ENCODE measurements at regions not wholly inside any gene's neighbourhood (a gene's known extent, or its start where the extent isn't known, plus 50 kb on each side); places are given as distances from the start of the nearest gene placed in this dataset.

DNA sequence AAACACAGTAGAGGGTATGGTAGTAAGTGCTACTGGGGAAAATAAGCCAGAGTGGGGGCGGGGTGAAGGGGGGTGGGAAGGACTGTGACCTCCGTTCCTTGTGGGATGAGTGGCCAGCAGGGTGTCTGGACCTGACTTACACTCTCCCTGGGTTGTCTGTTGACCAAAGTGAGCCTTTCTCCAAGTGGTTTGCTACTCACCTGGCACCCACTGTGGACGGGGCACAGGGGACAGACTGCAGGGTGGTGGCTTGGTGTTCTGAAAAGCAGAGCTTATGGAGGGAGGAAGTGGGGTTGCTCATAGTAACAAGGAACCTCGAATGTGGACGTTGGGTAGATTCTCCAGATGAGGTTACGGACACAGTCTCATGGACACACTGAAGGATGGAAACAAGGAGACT lies 94.4 kb upstream of the VRK1 start:
- no peak overlapping the region for H3K4me2 ChIP-seq (ENCODE audit: extremely low read depth, insufficient read depth, low read length)
- H2AFZ ChIP-seq (ENCODE audit: low read length) = no peak overlapping the region
- no peak overlapping the region for H3K27ac ChIP-seq (ENCODE audit: insufficient read depth, low read length)
- H3K79me2 ChIP-seq (ENCODE audit: control insufficient read depth, insufficient read depth, low read length) = no peaks in the 10 kb centered on the region
- H3K9me3 ChIP-seq (ENCODE audit: control insufficient read depth, insufficient read depth, low read depth, low read length) = no peaks in the 10 kb centered on the region
- DNase-seq (ENCODE audit: low read depth in 2 of 2) = no peak
- TF ChIP-seq EZH2 (IDR thresholded peaks at IDR 0.05; ENCODE audit: low read length, missing control alignments) = no peak
- TF ChIP-seq, protein P1, sequence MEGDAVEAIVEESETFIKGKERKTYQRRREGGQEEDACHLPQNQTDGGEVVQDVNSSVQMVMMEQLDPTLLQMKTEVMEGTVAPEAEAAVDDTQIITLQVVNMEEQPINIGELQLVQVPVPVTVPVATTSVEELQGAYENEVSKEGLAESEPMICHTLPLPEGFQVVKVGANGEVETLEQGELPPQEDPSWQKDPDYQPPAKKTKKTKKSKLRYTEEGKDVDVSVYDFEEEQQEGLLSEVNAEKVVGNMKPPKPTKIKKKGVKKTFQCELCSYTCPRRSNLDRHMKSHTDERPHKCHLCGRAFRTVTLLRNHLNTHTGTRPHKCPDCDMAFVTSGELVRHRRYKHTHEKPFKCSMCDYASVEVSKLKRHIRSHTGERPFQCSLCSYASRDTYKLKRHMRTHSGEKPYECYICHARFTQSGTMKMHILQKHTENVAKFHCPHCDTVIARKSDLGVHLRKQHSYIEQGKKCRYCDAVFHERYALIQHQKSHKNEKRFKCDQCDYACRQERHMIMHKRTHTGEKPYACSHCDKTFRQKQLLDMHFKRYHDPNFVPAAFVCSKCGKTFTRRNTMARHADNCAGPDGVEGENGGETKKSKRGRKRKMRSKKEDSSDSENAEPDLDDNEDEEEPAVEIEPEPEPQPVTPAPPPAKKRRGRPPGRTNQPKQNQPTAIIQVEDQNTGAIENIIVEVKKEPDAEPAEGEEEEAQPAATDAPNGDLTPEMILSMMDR (conservative IDR thresholded peaks at IDR 0.05 in 1 of 2, IDR thresholded peaks at IDR 0.05 in 1 of 2; ENCODE audit: low read depth in 1 of 2, low read length in 2 of 2) = no peak
- no peaks in the 10 kb centered on the region for H3K36me3 ChIP-seq (ENCODE audit: control insufficient read depth, insufficient read depth, low read length)
- H4K20me1 ChIP-seq (ENCODE audit: control insufficient read depth, extremely low read depth, insufficient read depth, low read length) = no peaks in the 10 kb centered on the region
- H3K27me3 ChIP-seq (ENCODE audit: control insufficient read depth, insufficient read depth, low read length) = no peaks in the 10 kb centered on the region
- no peak overlapping the region for H3K9ac ChIP-seq (ENCODE audit: insufficient read depth, low read length)
- H3K4me3 ChIP-seq (replicated peaks in 1 of 4; ENCODE audit: control extremely low read depth in 1 of 4, insufficient read depth in 1 of 4, low read depth in 3 of 4, low read length in 4 of 4) = no peak overlapping the region
- no peaks in the 10 kb centered on the region for H3K4me1 ChIP-seq (ENCODE audit: control insufficient read depth, extremely low read depth, insufficient read depth, low read length)

DNA sequence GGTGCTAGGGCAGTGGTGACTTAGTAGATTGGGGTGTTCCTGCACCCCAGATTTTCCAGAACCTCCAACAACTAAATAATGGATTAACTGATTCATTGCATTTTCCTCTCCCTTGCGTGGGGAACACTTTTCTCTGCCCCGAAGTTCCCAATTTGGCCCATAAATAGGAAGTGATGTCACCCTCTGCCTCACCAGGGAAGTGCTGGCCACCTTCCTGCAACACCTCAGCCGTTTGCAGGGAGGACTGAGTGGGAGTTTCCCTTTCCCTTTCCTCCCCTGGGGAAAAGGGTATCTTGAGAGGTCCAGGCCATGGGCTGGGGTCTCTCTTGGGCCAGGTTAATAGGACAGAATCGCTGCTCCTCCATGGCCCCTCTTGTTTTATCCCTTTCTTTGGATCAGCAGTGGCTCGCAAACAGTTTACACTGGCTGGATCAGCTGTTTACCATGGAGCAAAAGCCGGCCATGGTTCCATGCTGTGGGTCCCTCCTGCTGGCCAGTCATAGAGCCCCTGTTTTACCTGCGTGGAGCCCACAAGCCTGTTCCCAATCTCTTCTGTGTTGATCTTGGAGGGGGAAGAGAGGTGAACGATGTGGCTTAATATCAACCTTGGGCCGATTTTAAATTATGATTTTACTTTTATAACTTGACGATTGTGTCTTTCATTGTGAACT lies 91.6 kb upstream of the VRK1 start:
- H3K9me3 ChIP-seq (ENCODE audit: control insufficient read depth, insufficient read depth, low read depth, low read length) = no peaks in the 10 kb centered on the region
- no peak overlapping the region for H3K4me3 ChIP-seq (replicated peaks in 1 of 4; ENCODE audit: control extremely low read depth in 1 of 4, insufficient read depth in 1 of 4, low read depth in 3 of 4, low read length in 4 of 4)

DNA sequence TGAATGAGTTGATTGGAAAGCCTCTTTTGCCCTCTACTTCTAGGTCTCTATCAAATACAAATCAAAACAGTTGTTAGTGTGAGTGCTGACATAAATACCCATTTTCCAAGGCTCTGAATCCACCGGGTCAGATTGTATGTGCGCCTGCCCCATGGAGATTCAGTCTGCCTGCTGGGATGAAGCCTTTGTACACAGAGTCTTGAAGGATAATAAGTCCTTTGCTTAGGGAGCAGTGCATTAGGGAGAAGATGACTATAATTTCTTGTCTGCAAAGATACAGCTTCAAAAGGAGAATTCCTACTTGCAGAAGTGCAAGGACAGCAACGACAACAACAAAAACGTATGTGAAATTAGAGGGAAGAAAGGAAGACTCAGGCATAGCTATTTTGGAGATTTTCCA lies 90.3 kb upstream of the VRK1 start:
- Histone ChIP-seq H3K36me3 (ENCODE audit: control insufficient read depth, insufficient read depth, low read length) (no peaks in the 10 kb centered on the region), H3K9me3 (ENCODE audit: control insufficient read depth, insufficient read depth, low read depth, low read length) (no peaks in the 10 kb centered on the region), H3K27me3 (ENCODE audit: control insufficient read depth, insufficient read depth, low read length) (no peaks in the 10 kb centered on the region), H3K4me1 (ENCODE audit: control insufficient read depth, extremely low read depth, insufficient read depth, low read length) (no peaks in the 10 kb centered on the region), H3K4me3 (replicated peaks in 1 of 4; ENCODE audit: control extremely low read depth in 1 of 4, insufficient read depth in 1 of 4, low read depth in 3 of 4, low read length in 4 of 4) (no peak overlapping the region), H2AFZ (ENCODE audit: low read length) (no peak overlapping the region), H3K27ac (ENCODE audit: insufficient read depth, low read length) (no peak overlapping the region), H4K20me1 (ENCODE audit: control insufficient read depth, extremely low read depth, insufficient read depth, low read length) (no peaks in the 10 kb centered on the region), H3K79me2 (ENCODE audit: control insufficient read depth, insufficient read depth, low read length) (no peaks in the 10 kb centered on the region), H3K9ac (ENCODE audit: insufficient read depth, low read length) (no peak overlapping the region), H3K4me2 (ENCODE audit: extremely low read depth, insufficient read depth, low read length) (no peak overlapping the region)
- DNase-seq (ENCODE audit: low read depth in 2 of 2) = no peak
- TF ChIP-seq, protein P1 (conservative IDR thresholded peaks at IDR 0.05 in 1 of 2, IDR thresholded peaks at IDR 0.05 in 1 of 2; ENCODE audit: low read depth in 1 of 2, low read length in 2 of 2) = no peak
- no peak for TF ChIP-seq EZH2 (IDR thresholded peaks at IDR 0.05; ENCODE audit: low read length, missing control alignments)

More for the DNA sequence above, 91.6 kb upstream of the VRK1 start:
- no peak for TF ChIP-seq EZH2 (IDR thresholded peaks at IDR 0.05; ENCODE audit: low read length, missing control alignments)
- TF ChIP-seq, protein P1 (conservative IDR thresholded peaks at IDR 0.05 in 1 of 2, IDR thresholded peaks at IDR 0.05 in 1 of 2; ENCODE audit: low read depth in 1 of 2, low read length in 2 of 2) = no peak
- no peaks in the 10 kb centered on the region for H4K20me1 ChIP-seq (ENCODE audit: control insufficient read depth, extremely low read depth, insufficient read depth, low read length)
- no peak for DNase-seq (ENCODE audit: low read depth in 2 of 2)
- no peaks in the 10 kb centered on the region for H3K4me1 ChIP-seq (ENCODE audit: control insufficient read depth, extremely low read depth, insufficient read depth, low read length)
- H3K9ac ChIP-seq (ENCODE audit: insufficient read depth, low read length) = no peak overlapping the region
- H3K27me3 ChIP-seq (ENCODE audit: control insufficient read depth, insufficient read depth, low read length) = no peaks in the 10 kb centered on the region
- H3K27ac ChIP-seq (ENCODE audit: insufficient read depth, low read length) = no peak overlapping the region
- no peaks in the 10 kb centered on the region for H3K36me3 ChIP-seq (ENCODE audit: control insufficient read depth, insufficient read depth, low read length)
- no peak overlapping the region for H2AFZ ChIP-seq (ENCODE audit: low read length)
- no peak overlapping the region for H3K4me2 ChIP-seq (ENCODE audit: extremely low read depth, insufficient read depth, low read length)
- no peaks in the 10 kb centered on the region for H3K79me2 ChIP-seq (ENCODE audit: control insufficient read depth, insufficient read depth, low read length)

Data from fibroblast of lung (primary cell).